Cardiac muscle cell (in vitro differentiated cells and primary cell): ENCODE measurements at regions not wholly inside any gene's neighbourhood (a gene's known extent, or its start where the extent isn't known, plus 50 kb on each side); places are given as distances from the start of the nearest gene placed in this dataset.

Experiments used
- DNase-seq, 2 donors: peaks; one replicate each; pipeline versions ENCODE4 v3.0.0 to v3.0.0-alpha.2; 2010 to 2017; ENCODE audit warnings: low read depth in 1 of 2, low spot score in 1 of 2
- H3K27ac ChIP-seq: fragments of 200-600 bp; sonication (generic); 2 replicates; pipeline ENCODE4 v1.5.1; 2016
- H3K27me3 ChIP-seq: fragments of 200-600 bp; sonication (generic); 2 replicates; pipeline ENCODE4 v1.6.0; 2016; ENCODE audit warnings: control low read depth
- H3K36me3 ChIP-seq: fragments of 200-600 bp; sonication (generic); 2 replicates; pipeline ENCODE4 v1.5.1; 2016; ENCODE audit warnings: control low read depth
- H3K4me1 ChIP-seq: fragments of 200-600 bp; sonication (generic); 2 replicates; pipeline ENCODE4 v1.8.1; 2017; ENCODE audit warnings: low read depth, mild to moderate bottlenecking, mixed run types
- H3K4me3 ChIP-seq: fragments of 200-600 bp; sonication (generic); 2 replicates; pipeline ENCODE4 v1.5.1; 2016; ENCODE audit warnings: mild to moderate bottlenecking
- H3K9me3 ChIP-seq: fragments of 200-600 bp; sonication (generic); 2 replicates; pipeline ENCODE4 v1.5.1; 2017; ENCODE audit warnings: low read depth, mild to moderate bottlenecking, control low read depth
- CTCF ChIP-seq: IDR thresholded peaks from 2 replicates; pipeline ENCODE4 v1.5.1; 2012; ENCODE audit warnings: low read depth, mild to moderate bottlenecking, low read length

GRCh38 chr17:68734187-68734900, 133.2 kb upstream of the FAM20A start:
- Histone ChIP-seq H3K27ac (peak overlapping the region; percentile 99), H3K9me3 (no peaks in the 10 kb centered on the region), H3K4me1 (peaks cover 45% of the 10 kb centered on the region), H3K4me3 (no peak overlapping the region), H3K27me3 (no peaks in the 10 kb centered on the region), H3K36me3 (no peaks in the 10 kb centered on the region)
- DNase-seq, result no peak
- no peak for TF ChIP-seq CTCF

GRCh38 chr17:68733241-68734176, 132.3 kb upstream of the FAM20A start:
- Histone ChIP-seq H3K4me3 (no peak overlapping the region), H3K9me3 (no peaks in the 10 kb centered on the region), H3K4me1 (peaks cover 43% of the 10 kb centered on the region), H3K27ac (peak overlapping the region; percentile 99), H3K27me3 (no peaks in the 10 kb centered on the region), H3K36me3 (no peaks in the 10 kb centered on the region)
- TF ChIP-seq CTCF, result no peak
- DNase-seq, result peak; percentile 89 to 94

- Histone ChIP-seq H3K27me3 (no peaks in the 10 kb centered on the region), H3K4me1 (peaks cover 33% of the 10 kb centered on the region), H3K9me3 (no peaks in the 10 kb centered on the region), H3K27ac (peak overlapping the region; percentile 99), H3K4me3 (no peak overlapping the region), H3K36me3 (no peaks in the 10 kb centered on the region)
- TF ChIP-seq CTCF, result no peak
- DNase-seq, result no peak
Measured at GRCh38 chr17:68732301-68732749, 131.2 kb upstream of the FAM20A start.

- peaks cover 33% of the 10 kb centered on the region for H3K4me1 ChIP-seq
- H3K36me3 ChIP-seq, result no peaks in the 10 kb centered on the region
- H3K27ac ChIP-seq, result peak overlapping the region; percentile 99
- no peak overlapping the region for H3K4me3 ChIP-seq
- TF ChIP-seq CTCF, result no peak
- H3K27me3 ChIP-seq, result no peaks in the 10 kb centered on the region
- H3K9me3 ChIP-seq, result no peaks in the 10 kb centered on the region
- DNase-seq, result no peak
Measured at GRCh38 chr17:68731465-68731864, 130.3 kb upstream of the FAM20A start.

GRCh38 chr17:68719431-68719830, 118.3 kb upstream of the FAM20A start:
- no peaks in the 10 kb centered on the region for H3K36me3 ChIP-seq
- no peak for TF ChIP-seq CTCF
- no peaks in the 10 kb centered on the region for H3K27me3 ChIP-seq
- no peaks in the 10 kb centered on the region for H3K4me1 ChIP-seq
- no peak overlapping the region for H3K27ac ChIP-seq
- peak in 1 of 2 donors; percentile 46 for DNase-seq
- no peaks in the 10 kb centered on the region for H3K9me3 ChIP-seq
- H3K4me3 ChIP-seq, result no peak overlapping the region
